Stimulated activated naive B cell treated with anti-CD40 and anti-IgM and Interleukin-4, amounts not matched to agents 10 μg/mL and 1 μg/mL and 100 μg/mL, for 72 hours (primary cell): ENCODE measurements at regions not wholly inside any gene's neighbourhood (a gene's known extent, or its start where the extent isn't known, plus 50 kb on each side); places are given as distances from the start of the nearest gene placed in this dataset.

ENCODE experiments used
- ATAC-seq, 2 donors: fragments of 150-1000 bp; cut with Tn5 transposase; replicated peaks; 2 replicates each; pipeline ENCODE4 v1.10.0; 2021; ENCODE audit warnings: moderate library complexity in 1 of 2
- DNase-seq: peaks from one replicate; pipeline ENCODE4 v3.0.0; 2021
- H3K27ac Mint-ChIP-seq: one replicate; pipeline ENCODE4 v1.8.0; 2022; ENCODE audit warnings: mild to moderate bottlenecking, mixed read lengths
- H3K27me3 Mint-ChIP-seq, 2 donors: one replicate each; pipeline ENCODE4 v1.8.0; 2022; ENCODE audit warnings: mixed read lengths in 2 of 2
- H3K36me3 Mint-ChIP-seq, 2 donors: one replicate each; pipeline ENCODE4 v1.8.0; 2022; ENCODE audit warnings: mixed read lengths in 2 of 2, mild to moderate bottlenecking in 1 of 2
- H3K4me1 Mint-ChIP-seq, 2 donors: one replicate each; pipeline ENCODE4 v1.8.0; 2022; ENCODE audit warnings: mixed read lengths in 2 of 2, mild to moderate bottlenecking in 1 of 2
- H3K4me3 Mint-ChIP-seq, 2 donors: one replicate each; pipeline ENCODE4 v1.8.0; 2022; ENCODE audit warnings: mild to moderate bottlenecking in 2 of 2, mixed read lengths in 2 of 2, moderate library complexity in 1 of 2
- H3K9me3 Mint-ChIP-seq, 2 donors: one replicate each; pipeline ENCODE4 v1.8.0; 2022; ENCODE audit warnings: mixed read lengths in 2 of 2, mild to moderate bottlenecking in 1 of 2

GRCh38 chr1:38222891-38223290 lies 176.3 kb upstream of the POU3F1 start:
- no peak for DNase-seq
- Mint-ChIP-seq H3K27me3 (peaks cover 23 to 40% of the 10 kb centered on the region in 2 donors), H3K36me3 (no peaks in the 10 kb centered on the region)

GRCh38 chr1:38221006-38221649 lies 174.5 kb upstream of the POU3F1 start:
- Mint-ChIP-seq H3K36me3 (no peaks in the 10 kb centered on the region), H3K27ac (no peak overlapping the region), H3K4me1 (peaks cover 0 to 3% of the 10 kb centered on the region in 2 donors), H3K27me3 (peaks cover 29 to 48% of the 10 kb centered on the region in 2 donors), H3K9me3 (peaks cover 0 to 4% of the 10 kb centered on the region in 2 donors), H3K4me3 (no peak overlapping the region)
- DNase-seq (no peak), ATAC-seq (no peak)

More at GRCh38 chr1:38222891-38223290, 176.3 kb upstream of the POU3F1 start:
- peaks cover 0 to 4% of the 10 kb centered on the region in 2 donors for H3K9me3 Mint-ChIP-seq
- H3K4me1 Mint-ChIP-seq, result peaks cover 0 to 3% of the 10 kb centered on the region in 2 donors
- no peak overlapping the region for H3K4me3 Mint-ChIP-seq
- ATAC-seq, result no peak
- no peak overlapping the region for H3K27ac Mint-ChIP-seq

GRCh38 chr1:38217316-38217715 lies 170.7 kb upstream of the POU3F1 start:
- Mint-ChIP-seq H3K27me3 (peaks cover 39 to 60% of the 10 kb centered on the region in 2 donors), H3K27ac (no peak overlapping the region), H3K4me1 (peaks cover 7 to 11% of the 10 kb centered on the region in 2 donors), H3K4me3 (no peak overlapping the region), H3K36me3 (no peaks in the 10 kb centered on the region), H3K9me3 (no peaks in the 10 kb centered on the region)
- no peak for DNase-seq
- ATAC-seq, result no peak

GRCh38 chr1:38213646-38214434 lies 167.2 kb upstream of the POU3F1 start:
- peak overlapping the region; percentile 39 for H3K27ac Mint-ChIP-seq
- H3K36me3 Mint-ChIP-seq, result no peaks in the 10 kb centered on the region
- peak; percentile 51 to 71 for ATAC-seq
- no peak for DNase-seq
- peak overlapping the region; percentile 57 to 70 for H3K4me3 Mint-ChIP-seq
- H3K4me1 Mint-ChIP-seq, result peaks cover 7 to 16% of the 10 kb centered on the region in 2 donors
- no peaks in the 10 kb centered on the region for H3K9me3 Mint-ChIP-seq
- peaks cover 35 to 45% of the 10 kb centered on the region in 2 donors for H3K27me3 Mint-ChIP-seq

GRCh38 chr1:38210895-38211177 lies 164.2 kb upstream of the POU3F1 start:
- Mint-ChIP-seq H3K36me3 (no peaks in the 10 kb centered on the region), H3K4me1 (peaks cover 7 to 16% of the 10 kb centered on the region in 2 donors), H3K27me3 (peaks cover 25 to 39% of the 10 kb centered on the region in 2 donors), H3K4me3 (no peak overlapping the region), H3K9me3 (no peaks in the 10 kb centered on the region), H3K27ac (no peak overlapping the region)
- DNase-seq (no peak), ATAC-seq (no peak)

- H3K4me3 Mint-ChIP-seq, result no peak overlapping the region
- H3K36me3 Mint-ChIP-seq, result no peaks in the 10 kb centered on the region
- no peaks in the 10 kb centered on the region for H3K9me3 Mint-ChIP-seq
- peaks cover 7 to 16% of the 10 kb centered on the region in 2 donors for H3K4me1 Mint-ChIP-seq
- DNase-seq (no peak), ATAC-seq (no peak)
- peaks cover 27 to 41% of the 10 kb centered on the region in 2 donors for H3K27me3 Mint-ChIP-seq
- H3K27ac Mint-ChIP-seq, result no peak overlapping the region
These were observed 163.7 kb upstream of the POU3F1 start for GRCh38 chr1:38210021-38210894.

- Mint-ChIP-seq H3K9me3 (no peaks in the 10 kb centered on the region), H3K27ac (no peak overlapping the region), H3K36me3 (no peaks in the 10 kb centered on the region), H3K27me3 (peaks cover 19 to 33% of the 10 kb centered on the region in 2 donors), H3K4me3 (no peak overlapping the region), H3K4me1 (peaks cover 5 to 12% of the 10 kb centered on the region in 2 donors)
- ATAC-seq (peak; percentile 54 to 58), DNase-seq (no peak)
These were observed 162.4 kb upstream of the POU3F1 start for GRCh38 chr1:38208716-38209632.

GRCh38 chr1:38207906-38208305 lies 161.3 kb upstream of the POU3F1 start:
- ATAC-seq (no peak), DNase-seq (no peak)
- Mint-ChIP-seq H3K36me3 (no peaks in the 10 kb centered on the region), H3K4me1 (peaks cover 0 to 4% of the 10 kb centered on the region in 2 donors), H3K27ac (no peak overlapping the region), H3K27me3 (peaks cover 12 to 26% of the 10 kb centered on the region in 2 donors), H3K9me3 (no peaks in the 10 kb centered on the region), H3K4me3 (no peak overlapping the region)

- peaks cover 0 to 4% of the 10 kb centered on the region in 2 donors for H3K4me1 Mint-ChIP-seq
- ATAC-seq, result no peak
- peaks cover 10 to 23% of the 10 kb centered on the region in 2 donors for H3K27me3 Mint-ChIP-seq
- no peaks in the 10 kb centered on the region for H3K36me3 Mint-ChIP-seq
- H3K4me3 Mint-ChIP-seq, result no peak overlapping the region
- DNase-seq, result no peak
- no peaks in the 10 kb centered on the region for H3K9me3 Mint-ChIP-seq
- H3K27ac Mint-ChIP-seq, result no peak overlapping the region
These were observed 160.7 kb upstream of the POU3F1 start for GRCh38 chr1:38207275-38207674.

GRCh38 chr1:38204698-38205097 lies 158.1 kb upstream of the POU3F1 start:
- DNase-seq (no peak), ATAC-seq (no peak)
- peaks cover 4 to 9% of the 10 kb centered on the region in 2 donors for H3K27me3 Mint-ChIP-seq
- no peak overlapping the region for H3K4me3 Mint-ChIP-seq
- H3K4me1 Mint-ChIP-seq, result peaks cover 0 to 4% of the 10 kb centered on the region in 2 donors
- H3K27ac Mint-ChIP-seq, result no peak overlapping the region
- H3K9me3 Mint-ChIP-seq, result peaks cover 1 to 4% of the 10 kb centered on the region in 2 donors
- no peaks in the 10 kb centered on the region for H3K36me3 Mint-ChIP-seq

- Mint-ChIP-seq H3K4me3 (no peak overlapping the region), H3K9me3 (peaks cover 1 to 4% of the 10 kb centered on the region in 2 donors), H3K36me3 (no peaks in the 10 kb centered on the region), H3K4me1 (no peaks in the 10 kb centered on the region), H3K27ac (no peak overlapping the region), H3K27me3 (peaks cover 9 to 15% of the 10 kb centered on the region in 2 donors)
- no peak for DNase-seq
- ATAC-seq, result no peak
These were observed 156.8 kb upstream of the POU3F1 start for GRCh38 chr1:38203441-38203840.

GRCh38 chr1:38201431-38201830 lies 154.8 kb upstream of the POU3F1 start:
- H3K9me3 Mint-ChIP-seq, result peaks cover 1 to 4% of the 10 kb centered on the region in 2 donors
- no peak overlapping the region for H3K27ac Mint-ChIP-seq
- no peak overlapping the region for H3K4me3 Mint-ChIP-seq

GRCh38 chr1:38198621-38199020 lies 152.0 kb upstream of the POU3F1 start:
- H3K36me3 Mint-ChIP-seq, result no peaks in the 10 kb centered on the region
- peaks cover 8 to 15% of the 10 kb centered on the region in 2 donors for H3K27me3 Mint-ChIP-seq
- H3K4me3 Mint-ChIP-seq, result no peak overlapping the region
- DNase-seq (no peak), ATAC-seq (no peak)
- peaks cover 1 to 4% of the 10 kb centered on the region in 2 donors for H3K9me3 Mint-ChIP-seq
- no peak overlapping the region for H3K27ac Mint-ChIP-seq
- no peaks in the 10 kb centered on the region for H3K4me1 Mint-ChIP-seq

More at GRCh38 chr1:38201431-38201830, 154.8 kb upstream of the POU3F1 start:
- DNase-seq (no peak), ATAC-seq (no peak)
- no peaks in the 10 kb centered on the region for H3K36me3 Mint-ChIP-seq
- H3K27me3 Mint-ChIP-seq, result peaks cover 9 to 11% of the 10 kb centered on the region in 2 donors
- H3K4me1 Mint-ChIP-seq, result no peaks in the 10 kb centered on the region
